Pancreas (tissue), 10 donors: ENCODE measurements at regions not wholly inside any gene's neighbourhood (a gene's known extent, or its start where the extent isn't known, plus 50 kb on each side); places are given as distances from the start of the nearest gene placed in this dataset.

ENCODE experiments used
- ATAC-seq, 4 donors: fragments of 200-7000 bp; cut with Tn5 transposase; one replicate each; pipeline versions ENCODE4 v1.8.0 to v1.9.1; 2020; ENCODE audit warnings: mild to moderate bottlenecking in 4 of 4, moderate library complexity in 4 of 4
- DNase-seq, 6 donors: peaks; one replicate each; pipeline ENCODE4 v3.0.0-alpha.2; 2020
- FAIRE-seq: peaks from 2 replicates; lab custom pipeline; 2012; peaks lifted over from hg19 to GRCh38; lab: Jason Lieb, UNC
- H3K27ac ChIP-seq, 4 donors: fragments of 200-600 bp; sonication (generic); 1 replicate in 3 of 4; 2 replicates in 1 of 4; pipeline versions ENCODE4 v1.5.0 to v1.8.0; 2020
- H3K27me3 ChIP-seq, 4 donors: fragments of 200-600 bp; one replicate each; pipeline ENCODE4 v1.8.0; 2021
- H3K36me3 ChIP-seq, 3 donors: fragments of 200-600 bp; sonication (generic) in 1 of 3; one replicate each; pipeline versions ENCODE4 v1.5.0 to v1.8.0; 2020 to 2021
- H3K4me1 ChIP-seq, 3 donors: fragments of 200-600 bp; one replicate each; pipeline ENCODE4 v1.8.0; 2021
- H3K4me3 ChIP-seq, 4 donors: fragments of 200-600 bp; sonication (generic) in 2 of 4; one replicate each; pipeline versions ENCODE4 v1.5.0 to v1.8.0; 2020 to 2021
- H3K9me3 ChIP-seq, 4 donors: fragments of 200-600 bp; one replicate each; pipeline ENCODE4 v1.8.0; 2021
- CTCF ChIP-seq, 4 donors: fragments of 200-600 bp; sonication (generic) in 3 of 4; IDR thresholded peaks; one replicate each; pipeline versions ENCODE4 v1.5.0 to v1.8.0; 2021; ENCODE audit warnings: antibody characterized with exemption in 4 of 4
- whole genome bisulfite sequencing, 2 donors: extraction: QIAGEN DNeasy Blood & Tissue Kit; methylation state at CpG; one replicate each; pipeline ENCODE4 v1.1.7; 2013; 5-methylcytosine and 5-hydroxymethylcytosine counted together
- intact Hi-C, 3 donors: fragments of 100-400 bp; cut with DNase I; formaldehyde crosslinking; loops; one replicate each; pipeline versions ENCODE4 v1.11.1 to v1.14.2; 2022
- donor health status: healthy with polysubstance abuse.
- donor health status: DM: no; HTN: no; CAD: no; lungs with moderate emphysema.
- donor health status: DM: no; HTN: no; CAD: no.
- donor health status: control.
- donor health status: control.
- donor health status: Bipolar disorder and iron deficiency.
- donor health status: DM: yes; HTN: yes; CAD: no.
- donor health status: DM: no; HTN: no; CAD: no.
- donor health status: DM: no; HTN: no; CAD: no.
- donor health status: DM: yes; HTN: yes; CAD: no.

- ATAC-seq (no peak), FAIRE-seq (no peak), DNase-seq (no peak)
- Histone ChIP-seq H3K27ac (no peak overlapping the region), H3K4me3 (no peak overlapping the region), H3K36me3 (no peaks in the 10 kb centered on the region), H3K9me3 (no peaks in the 10 kb centered on the region), H3K4me1 (no peaks in the 10 kb centered on the region), H3K27me3 (no peaks in the 10 kb centered on the region)
- no peak for TF ChIP-seq CTCF (IDR thresholded peaks at IDR 0.05)
- WGBS, 2 donors: 88 to 92% methylated on average over 5 of the region's 5 CpGs
- intact Hi-C loops: no loop called here
These were observed 104.4 kb upstream of the C2CD4B start for GRCh38 chr15:62269504-62269903.

- Histone ChIP-seq H3K4me1 (no peaks in the 10 kb centered on the region), H3K27ac (no peak overlapping the region), H3K9me3 (no peaks in the 10 kb centered on the region), H3K4me3 (no peak overlapping the region), H3K27me3 (no peaks in the 10 kb centered on the region), H3K36me3 (no peaks in the 10 kb centered on the region)
- no peak for TF ChIP-seq CTCF (IDR thresholded peaks at IDR 0.05)
- no peak for FAIRE-seq
- DNase-seq: no peak
- WGBS, 2 donors: 90 to 91% methylated on average over 10 of the region's 10 CpGs
- intact Hi-C loops: no loop called here
- ATAC-seq: no peak
These were observed 105.3 kb upstream of the C2CD4B start for GRCh38 chr15:62270216-62270921.

- Histone ChIP-seq H3K4me3 (no peak overlapping the region), H3K27me3 (no peaks in the 10 kb centered on the region), H3K36me3 (no peaks in the 10 kb centered on the region), H3K4me1 (no peaks in the 10 kb centered on the region), H3K27ac (no peak overlapping the region), H3K9me3 (no peaks in the 10 kb centered on the region)
- intact Hi-C loops: no loop called here
- ATAC-seq (no peak), FAIRE-seq (no peak), DNase-seq (no peak)
- no peak for TF ChIP-seq CTCF (IDR thresholded peaks at IDR 0.05)
- 87 to 92% methylated on average over 1 of the region's 1 CpG for WGBS, 2 donors
These were observed 107.2 kb upstream of the C2CD4B start for GRCh38 chr15:62272290-62272689.

GRCh38 chr15:62275831-62276230 lies 110.7 kb upstream of the C2CD4B start:
- no peak for TF ChIP-seq CTCF (IDR thresholded peaks at IDR 0.05)
- Histone ChIP-seq H3K27me3 (no peaks in the 10 kb centered on the region), H3K9me3 (no peaks in the 10 kb centered on the region), H3K27ac (no peak overlapping the region), H3K4me1 (peaks cover 6 to 10% (median 8%) of the 10 kb centered on the region in 3 donors), H3K36me3 (no peaks in the 10 kb centered on the region), H3K4me3 (no peak overlapping the region)
- FAIRE-seq (no peak), DNase-seq (peak in 1 of 6 donors; percentile 43), ATAC-seq (peak; percentile 47 to 63 (median 56))
- intact Hi-C loops: no loop called here
- 52 to 58% methylated on average over 7 of the region's 7 CpGs for WGBS, 2 donors

- Histone ChIP-seq H3K27me3 (no peaks in the 10 kb centered on the region), H3K36me3 (no peaks in the 10 kb centered on the region), H3K4me3 (no peak overlapping the region), H3K4me1 (peaks cover 6 to 17% (median 8%) of the 10 kb centered on the region in 3 donors), H3K27ac (no peak overlapping the region), H3K9me3 (no peaks in the 10 kb centered on the region)
- ATAC-seq (peak; percentile 71 to 91 (median 82)), FAIRE-seq (no peak), DNase-seq (peak in 1 of 6 donors; percentile 37)
- TF ChIP-seq CTCF (IDR thresholded peaks at IDR 0.05): no peak
- WGBS, 2 donors: 31 to 35% methylated on average over 2 of the region's 2 CpGs
- intact Hi-C loops: no loop called here
These were observed 112.8 kb upstream of the C2CD4B start for GRCh38 chr15:62277816-62278394.
